Rectal smooth muscle tissue (tissue), 1 donor: ENCODE measurements at regions not wholly inside any gene's neighbourhood (a gene's known extent, or its start where the extent isn't known, plus 50 kb on each side); places are given as distances from the start of the nearest gene placed in this dataset.
A peak's percentile ranks its signal among the peaks of the same experiment; 100 is the strongest.

Experiments used
- H3K27ac ChIP-seq: one replicate; pipeline ENCODE4 v1.7.0; 2013; ENCODE audit warnings: low read depth, low read length, inconsistent platforms
- H3K27me3 ChIP-seq: one replicate; pipeline ENCODE4 v1.7.0; 2013; ENCODE audit warnings: low read length; ENCODE audit not compliant: control insufficient read depth, insufficient read depth
- H3K36me3 ChIP-seq: one replicate; pipeline ENCODE4 v1.7.0; 2013; ENCODE audit warnings: low read length; ENCODE audit not compliant: control insufficient read depth, insufficient read depth
- H3K4me1 ChIP-seq: one replicate; pipeline ENCODE4 v1.7.0; 2013; ENCODE audit warnings: low read length; ENCODE audit not compliant: control insufficient read depth, insufficient read depth
- H3K4me3 ChIP-seq: one replicate; pipeline ENCODE4 v1.7.0; 2013; ENCODE audit warnings: low read length
- H3K9ac ChIP-seq: one replicate; pipeline ENCODE4 v1.7.0; 2013; ENCODE audit warnings: low read length

DNA sequence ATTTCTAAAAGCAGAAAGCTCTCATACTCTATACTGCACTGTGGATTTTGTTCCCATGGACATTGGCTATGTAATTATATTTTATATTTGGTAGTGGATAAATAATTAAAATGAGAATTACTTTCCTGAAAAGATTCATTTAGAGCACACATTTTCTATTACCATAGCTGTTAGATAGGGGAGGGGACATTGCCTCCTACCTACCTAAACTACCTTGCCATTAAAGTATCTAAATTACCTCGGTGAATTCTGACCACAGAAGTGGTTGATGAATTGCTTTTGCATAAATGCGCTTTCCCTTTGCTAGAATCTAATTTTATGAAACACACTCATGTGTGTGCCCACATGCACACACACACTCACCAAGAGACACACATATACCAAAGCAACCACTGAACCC lies 329.1 kb downstream of the MTX2 start:
- Histone ChIP-seq H3K27me3 (no peaks in the 10 kb centered on the region), H3K4me3 (no peak overlapping the region), H3K27ac (no peak overlapping the region)

DNA sequence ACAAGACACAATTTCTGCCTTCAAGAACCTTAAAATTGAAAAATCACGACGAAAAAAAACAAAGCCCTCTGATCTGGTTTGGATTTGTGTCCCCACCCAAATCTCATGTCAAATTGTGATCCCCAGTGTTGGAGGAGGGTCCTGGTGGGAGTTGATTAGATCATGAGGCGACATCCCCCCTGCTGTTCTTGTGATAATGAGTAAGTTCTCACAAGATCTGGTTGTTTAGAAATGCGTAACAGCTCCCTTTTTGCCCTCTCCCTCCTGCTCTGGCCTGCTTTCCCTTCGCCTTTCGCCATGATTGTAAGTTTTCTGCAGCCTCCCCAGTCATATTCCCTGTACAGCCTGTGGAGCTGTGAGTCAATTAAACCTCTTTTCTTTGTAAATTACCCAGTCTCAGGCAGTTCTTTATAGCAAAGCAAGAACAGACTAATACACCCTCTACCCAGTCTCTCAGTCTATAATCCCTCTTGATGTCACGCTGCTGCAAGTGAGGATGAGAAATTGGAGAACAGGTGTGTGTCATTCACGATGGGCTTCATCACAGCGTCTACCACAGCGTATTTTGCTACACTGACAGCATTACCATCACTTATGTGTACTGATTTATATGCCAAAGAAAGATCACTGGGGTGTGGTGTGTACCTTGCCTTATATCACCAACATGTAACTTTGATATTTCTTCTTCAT lies 330.7 kb downstream of the MTX2 start:
- no peaks in the 10 kb centered on the region for H3K4me1 ChIP-seq

More for the DNA sequence above, 329.1 kb downstream of the MTX2 start:
- Histone ChIP-seq H3K4me1 (no peaks in the 10 kb centered on the region), H3K9ac (no peak overlapping the region), H3K36me3 (no peaks in the 10 kb centered on the region)

DNA sequence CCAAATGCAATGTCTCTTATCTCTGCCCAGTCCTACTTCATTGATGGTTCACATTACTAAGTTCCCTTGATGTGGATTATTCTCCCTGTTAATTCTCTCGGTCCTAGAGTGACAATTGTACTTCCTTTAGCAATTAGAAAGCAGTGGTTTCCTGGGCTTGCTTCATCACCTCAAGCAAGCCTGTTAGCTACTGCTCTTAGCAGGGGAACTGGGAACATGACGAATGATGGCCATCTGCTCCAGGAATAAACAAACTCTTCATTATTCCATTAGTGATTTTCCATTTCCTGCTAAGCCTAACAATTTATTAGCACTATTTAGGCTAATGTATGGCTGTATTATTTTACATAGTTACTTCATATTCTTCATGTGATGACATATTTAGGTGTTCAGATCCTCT lies 331.8 kb downstream of the MTX2 start:
- H3K36me3 ChIP-seq = no peaks in the 10 kb centered on the region
- H3K4me3 ChIP-seq = no peak overlapping the region
- H3K4me1 ChIP-seq = no peaks in the 10 kb centered on the region
- H3K9ac ChIP-seq = no peak overlapping the region
- H3K27ac ChIP-seq = no peak overlapping the region
- H3K27me3 ChIP-seq = no peaks in the 10 kb centered on the region

More for the DNA sequence above, 330.7 kb downstream of the MTX2 start:
- Histone ChIP-seq H3K36me3 (no peaks in the 10 kb centered on the region), H3K9ac (no peak overlapping the region), H3K4me3 (no peak overlapping the region), H3K27ac (no peak overlapping the region), H3K27me3 (no peaks in the 10 kb centered on the region)

DNA sequence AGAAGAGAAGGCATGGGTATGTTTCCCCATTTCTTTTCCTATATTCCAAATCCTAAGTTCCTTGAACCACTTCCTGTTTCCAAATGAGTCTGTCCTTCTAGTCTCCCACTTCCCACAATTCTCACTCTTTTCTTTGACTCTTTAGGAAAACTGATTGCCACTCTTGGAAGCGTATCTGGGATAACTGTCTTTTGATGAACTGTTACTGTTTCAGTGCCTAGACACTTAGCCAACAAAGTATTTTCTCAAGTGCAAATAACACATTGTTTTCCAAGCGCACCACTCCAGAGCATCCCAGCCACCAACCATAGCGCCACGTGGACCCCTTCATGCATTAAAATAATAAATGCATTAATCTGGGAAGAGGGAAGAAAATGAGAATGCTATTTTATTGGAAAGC lies 342.8 kb downstream of the MTX2 start:
- H3K9ac ChIP-seq = no peak overlapping the region
- H3K4me3 ChIP-seq = no peak overlapping the region
- no peak overlapping the region for H3K27ac ChIP-seq
- H3K36me3 ChIP-seq = no peaks in the 10 kb centered on the region
- no peaks in the 10 kb centered on the region for H3K27me3 ChIP-seq
- peaks cover 17% of the 10 kb centered on the region for H3K4me1 ChIP-seq

DNA sequence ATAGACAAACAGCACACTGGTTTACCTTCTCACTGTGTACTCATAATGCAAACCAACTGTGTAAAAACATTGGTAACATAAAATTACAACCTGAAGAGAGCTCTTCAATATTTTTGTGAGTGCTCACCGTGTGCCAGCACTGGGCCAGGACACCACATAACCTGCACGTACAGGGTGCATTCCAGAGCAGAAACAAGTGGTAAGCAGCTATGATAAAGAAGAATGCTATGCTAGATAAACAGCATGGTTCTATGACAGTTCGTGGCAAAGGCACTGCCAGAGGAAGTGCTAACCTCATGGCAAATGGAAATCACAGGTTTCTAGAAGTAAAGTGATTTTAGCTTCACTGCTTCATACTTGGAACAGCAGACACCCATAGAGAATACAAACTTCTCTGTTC lies 343.5 kb downstream of the MTX2 start:
- H3K27me3 ChIP-seq = no peaks in the 10 kb centered on the region
- H3K4me1 ChIP-seq = peaks cover 17% of the 10 kb centered on the region
- peak overlapping the region; percentile 22 for H3K27ac ChIP-seq
- no peak overlapping the region for H3K9ac ChIP-seq
- no peaks in the 10 kb centered on the region for H3K36me3 ChIP-seq
- H3K4me3 ChIP-seq = no peak overlapping the region

DNA sequence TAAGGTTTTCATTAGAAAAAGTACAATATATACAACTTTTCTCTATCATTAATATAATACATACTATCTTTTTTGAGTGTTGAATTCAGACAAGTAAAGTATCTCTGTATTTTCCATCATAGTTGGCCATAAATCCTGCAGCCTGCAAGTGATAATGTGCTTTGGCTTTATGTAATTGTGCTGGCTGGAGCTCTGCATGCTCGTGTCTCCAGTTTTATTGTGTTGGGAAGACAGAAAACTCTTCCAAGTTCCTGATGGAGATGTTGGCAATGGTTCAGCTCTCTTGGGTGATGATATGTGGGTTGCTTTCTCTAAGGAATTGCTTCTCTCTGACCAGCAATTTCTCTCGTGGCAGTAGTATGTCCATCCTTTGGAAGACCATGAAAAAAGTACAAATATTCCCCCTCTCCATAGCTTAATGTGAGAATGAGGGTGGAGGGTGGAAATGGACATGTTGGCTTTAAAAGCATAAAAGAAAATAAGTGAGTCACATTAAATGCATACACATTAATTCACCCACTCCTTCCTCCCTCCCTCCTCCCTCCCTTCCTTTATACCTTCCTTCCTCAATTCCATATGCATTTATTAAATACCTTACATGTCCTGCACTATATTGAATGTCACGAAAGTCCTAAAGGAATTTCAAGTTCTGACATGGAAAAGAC lies 344.2 kb downstream of the MTX2 start:
- Histone ChIP-seq H3K36me3 (no peaks in the 10 kb centered on the region), H3K4me3 (no peak overlapping the region), H3K27ac (peak overlapping the region; percentile 27), H3K27me3 (no peaks in the 10 kb centered on the region), H3K9ac (no peak overlapping the region), H3K4me1 (peaks cover 17% of the 10 kb centered on the region)

DNA sequence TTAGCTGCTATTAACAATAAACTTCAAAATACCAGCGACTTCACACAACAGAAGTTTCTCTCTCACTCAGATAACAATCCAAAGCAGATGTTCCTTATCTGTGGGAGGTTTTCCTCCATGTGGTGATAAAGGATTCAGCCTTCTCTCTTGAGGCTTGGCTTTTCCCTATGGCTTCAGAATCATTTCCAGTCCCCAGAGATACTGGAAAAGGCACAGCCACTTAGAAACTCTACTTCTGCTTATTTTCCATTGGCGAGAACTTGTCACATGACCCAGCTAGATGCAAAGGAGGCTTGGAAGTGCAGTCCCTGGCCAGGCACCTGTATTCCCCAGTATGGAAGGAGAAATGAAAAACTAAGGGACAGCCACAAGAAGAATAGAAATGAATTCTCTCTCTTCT lies 344.8 kb downstream of the MTX2 start:
- Histone ChIP-seq H3K4me1 (peaks cover 17% of the 10 kb centered on the region), H3K9ac (no peak overlapping the region), H3K36me3 (no peaks in the 10 kb centered on the region), H3K27ac (peak overlapping the region; percentile 27), H3K27me3 (no peaks in the 10 kb centered on the region), H3K4me3 (no peak overlapping the region)

DNA sequence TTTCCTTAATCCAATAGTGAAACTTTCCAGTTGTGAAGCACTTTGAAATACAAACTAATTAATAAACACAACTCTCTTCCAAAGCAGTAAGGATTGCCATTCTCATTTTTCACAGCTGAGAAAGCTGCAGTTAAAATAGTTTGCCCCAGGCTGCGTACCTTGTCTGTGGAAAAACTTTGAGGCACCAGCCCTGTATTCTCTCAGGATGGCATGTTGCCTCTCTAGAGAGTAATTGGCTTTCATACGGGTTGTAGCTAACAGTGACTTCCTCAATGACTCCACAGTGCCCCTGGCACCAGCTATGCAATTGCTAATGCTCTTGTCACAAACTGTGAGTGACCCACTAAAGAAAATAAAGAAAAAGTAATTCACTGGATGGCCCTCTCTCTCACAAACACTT lies 345.7 kb downstream of the MTX2 start:
- Histone ChIP-seq H3K36me3 (no peaks in the 10 kb centered on the region), H3K9ac (no peak overlapping the region), H3K4me1 (peaks cover 17% of the 10 kb centered on the region), H3K27me3 (no peaks in the 10 kb centered on the region), H3K27ac (peak overlapping the region; percentile 32), H3K4me3 (no peak overlapping the region)

DNA sequence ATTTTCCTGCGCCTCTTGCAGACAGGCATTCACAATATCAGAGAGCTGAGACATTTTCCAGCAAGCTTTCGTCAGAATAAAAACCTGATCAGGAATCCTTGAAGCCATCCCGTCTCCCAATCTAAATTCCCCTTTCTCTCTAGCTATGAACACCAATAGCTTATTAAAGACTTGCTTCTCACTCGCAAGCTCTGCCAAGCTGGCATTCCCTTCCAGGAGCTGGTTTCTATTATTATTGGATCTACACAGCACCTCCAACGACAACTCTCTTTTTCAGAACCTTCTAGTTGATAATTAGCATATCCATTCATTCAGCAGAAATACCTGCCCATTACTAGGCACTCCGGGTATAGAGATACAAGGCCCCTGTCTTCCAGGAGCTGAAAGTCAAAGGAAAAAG lies 350.3 kb downstream of the MTX2 start:
- Histone ChIP-seq H3K4me3 (no peak overlapping the region), H3K4me1 (peaks cover 3% of the 10 kb centered on the region), H3K9ac (no peak overlapping the region), H3K27ac (no peak overlapping the region), H3K36me3 (no peaks in the 10 kb centered on the region), H3K27me3 (no peaks in the 10 kb centered on the region)

DNA sequence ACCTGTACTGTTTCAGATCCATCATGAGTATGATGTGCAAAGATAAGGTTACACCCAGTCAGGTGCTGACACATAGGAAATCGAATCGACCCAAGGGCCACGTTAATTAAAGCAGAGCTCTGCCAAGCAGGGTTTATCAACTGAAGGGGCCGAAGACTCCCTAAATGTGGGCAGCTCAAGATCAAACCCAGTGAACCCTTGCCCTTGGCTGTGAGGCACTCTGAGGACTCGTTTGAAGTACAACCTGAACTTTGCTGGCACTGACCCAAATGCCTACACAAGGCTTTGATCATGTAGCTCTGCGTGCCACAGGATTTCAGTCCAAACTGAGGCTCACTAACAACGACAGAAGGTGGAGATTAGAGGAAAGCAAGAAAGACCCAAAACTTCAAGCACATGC lies 352.1 kb downstream of the MTX2 start:
- no peaks in the 10 kb centered on the region for H3K36me3 ChIP-seq
- no peak overlapping the region for H3K9ac ChIP-seq
- H3K27me3 ChIP-seq = no peaks in the 10 kb centered on the region
- no peak overlapping the region for H3K4me3 ChIP-seq
- no peaks in the 10 kb centered on the region for H3K4me1 ChIP-seq
- H3K27ac ChIP-seq = no peak overlapping the region

DNA sequence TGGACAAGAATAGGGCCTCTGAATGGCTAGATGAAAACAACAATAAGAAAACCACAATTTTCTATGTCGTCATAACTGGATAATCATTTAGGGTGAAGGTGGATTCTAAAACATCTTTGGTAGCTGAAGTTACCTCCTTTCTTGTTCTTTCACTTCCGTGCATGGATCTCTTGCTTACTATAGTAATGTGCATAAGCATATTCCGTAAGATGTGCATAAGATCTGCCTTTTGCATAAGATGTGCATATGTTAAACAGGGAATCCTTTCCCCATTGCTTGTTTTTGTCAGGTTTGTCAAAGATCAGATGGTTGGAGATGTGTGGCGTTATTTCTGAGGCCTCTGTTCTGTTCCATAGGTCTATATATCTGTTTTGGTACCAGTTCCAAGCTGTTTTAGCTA lies 353.6 kb downstream of the MTX2 start:
- H3K4me3 ChIP-seq = no peak overlapping the region
- H3K27ac ChIP-seq = no peak overlapping the region
- H3K4me1 ChIP-seq = no peaks in the 10 kb centered on the region
- H3K36me3 ChIP-seq = no peaks in the 10 kb centered on the region
- H3K27me3 ChIP-seq = no peaks in the 10 kb centered on the region
- H3K9ac ChIP-seq = no peak overlapping the region

DNA sequence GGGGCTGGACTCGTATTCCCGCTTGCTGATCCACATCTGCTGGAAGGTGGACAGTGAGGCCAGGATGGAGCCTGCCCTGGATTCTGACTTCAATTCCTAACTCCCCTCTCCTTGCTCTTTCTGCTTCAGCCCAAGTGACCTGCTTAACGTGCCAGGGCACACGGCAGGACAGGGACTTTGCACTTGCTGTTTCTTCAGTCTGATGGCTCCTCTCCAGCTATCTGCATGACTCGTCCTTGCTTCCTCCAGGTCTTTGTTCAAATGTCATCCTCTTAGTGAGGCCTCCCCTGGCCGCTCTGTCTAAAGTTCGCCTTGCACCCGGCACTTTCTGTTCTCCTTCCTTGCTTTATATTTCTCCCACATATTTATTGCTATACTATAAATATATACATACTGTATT lies 357.6 kb downstream of the MTX2 start:
- Histone ChIP-seq H3K27me3 (no peaks in the 10 kb centered on the region), H3K4me1 (no peaks in the 10 kb centered on the region), H3K4me3 (no peak overlapping the region), H3K9ac (no peak overlapping the region), H3K36me3 (no peaks in the 10 kb centered on the region), H3K27ac (no peak overlapping the region)

DNA sequence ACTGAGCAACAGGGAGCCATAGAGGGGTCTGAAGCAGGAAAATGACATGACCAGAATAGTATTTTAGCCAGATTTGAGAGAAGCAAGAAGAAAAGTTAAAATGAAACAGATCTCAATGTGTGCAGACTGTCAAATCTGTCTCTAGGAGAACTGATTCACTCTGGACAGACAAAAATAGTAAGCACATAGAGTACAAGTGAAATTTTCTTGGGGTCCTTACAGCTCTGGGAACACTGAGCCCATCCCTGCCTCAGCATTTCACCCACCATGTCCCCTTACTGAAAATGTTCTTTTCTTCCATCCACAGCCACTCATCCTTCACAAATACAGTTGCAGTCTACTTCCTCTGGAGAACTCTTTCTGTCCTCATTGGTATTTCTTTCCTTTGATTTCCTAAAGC lies 359.2 kb downstream of the MTX2 start:
- no peak overlapping the region for H3K4me3 ChIP-seq
- no peaks in the 10 kb centered on the region for H3K4me1 ChIP-seq
- no peak overlapping the region for H3K27ac ChIP-seq
- H3K36me3 ChIP-seq = no peaks in the 10 kb centered on the region
- H3K9ac ChIP-seq = no peak overlapping the region
- no peaks in the 10 kb centered on the region for H3K27me3 ChIP-seq
